ENCODE measurements at regions not wholly inside any gene's neighbourhood (a gene's known extent, or its start where the extent isn't known, plus 50 kb on each side); places are given as distances from the start of the nearest gene placed in this dataset.

DNA sequence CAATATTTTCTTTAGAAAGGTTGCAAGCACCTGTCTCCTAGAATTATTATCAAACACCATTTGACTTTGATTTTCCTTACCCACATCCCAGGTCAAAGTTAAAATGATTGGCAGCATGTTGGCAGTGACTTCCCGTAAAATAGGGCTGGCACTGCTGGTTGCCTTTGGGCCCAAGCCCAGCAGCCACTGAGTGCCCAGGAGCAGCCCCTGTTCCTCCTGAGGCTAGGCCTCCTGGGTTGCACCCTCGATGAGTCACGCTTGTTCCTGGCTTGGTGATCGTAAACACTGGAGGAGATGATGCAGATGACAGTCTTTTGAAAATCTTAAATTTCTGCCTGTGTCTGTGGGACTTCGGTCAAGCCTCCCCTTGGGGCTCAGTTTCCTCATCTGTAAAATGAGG is 290.0 kb downstream of the TLE3 start:
- H3K4me1 Mint-ChIP-seq = no peaks in the 10 kb centered on the region

DNA sequence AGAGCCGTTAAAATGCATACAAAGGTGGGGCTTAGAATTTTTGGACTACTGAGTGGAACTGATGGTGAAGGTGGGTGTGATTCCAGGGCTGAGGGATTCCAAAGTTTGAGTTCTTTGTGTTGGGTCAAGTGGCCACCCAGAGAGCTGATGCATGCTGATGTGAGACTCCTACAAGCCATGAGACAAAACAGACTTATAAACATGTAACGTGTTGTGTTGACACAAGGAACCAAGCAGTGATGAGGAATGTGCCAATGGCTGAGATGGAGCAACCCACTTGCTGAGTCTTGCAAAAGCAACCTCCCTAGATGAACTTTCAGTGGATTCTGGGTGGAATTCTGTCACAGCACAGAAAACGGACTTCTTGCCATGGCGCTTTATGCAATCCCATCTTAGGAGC is 289.0 kb downstream of the TLE3 start:
- TF ChIP-seq, protein P1, sequence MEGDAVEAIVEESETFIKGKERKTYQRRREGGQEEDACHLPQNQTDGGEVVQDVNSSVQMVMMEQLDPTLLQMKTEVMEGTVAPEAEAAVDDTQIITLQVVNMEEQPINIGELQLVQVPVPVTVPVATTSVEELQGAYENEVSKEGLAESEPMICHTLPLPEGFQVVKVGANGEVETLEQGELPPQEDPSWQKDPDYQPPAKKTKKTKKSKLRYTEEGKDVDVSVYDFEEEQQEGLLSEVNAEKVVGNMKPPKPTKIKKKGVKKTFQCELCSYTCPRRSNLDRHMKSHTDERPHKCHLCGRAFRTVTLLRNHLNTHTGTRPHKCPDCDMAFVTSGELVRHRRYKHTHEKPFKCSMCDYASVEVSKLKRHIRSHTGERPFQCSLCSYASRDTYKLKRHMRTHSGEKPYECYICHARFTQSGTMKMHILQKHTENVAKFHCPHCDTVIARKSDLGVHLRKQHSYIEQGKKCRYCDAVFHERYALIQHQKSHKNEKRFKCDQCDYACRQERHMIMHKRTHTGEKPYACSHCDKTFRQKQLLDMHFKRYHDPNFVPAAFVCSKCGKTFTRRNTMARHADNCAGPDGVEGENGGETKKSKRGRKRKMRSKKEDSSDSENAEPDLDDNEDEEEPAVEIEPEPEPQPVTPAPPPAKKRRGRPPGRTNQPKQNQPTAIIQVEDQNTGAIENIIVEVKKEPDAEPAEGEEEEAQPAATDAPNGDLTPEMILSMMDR (conservative IDR thresholded peaks at IDR 0.05) = no peak
- peaks cover 5% of the 10 kb centered on the region for H3K27me3 Mint-ChIP-seq (ENCODE audit: low read depth)

More for the DNA sequence above, 290.0 kb downstream of the TLE3 start:
- no peaks in the 10 kb centered on the region for H3K9me3 Mint-ChIP-seq
- H3K27ac Mint-ChIP-seq (ENCODE audit: unreplicated experiment) = no peak overlapping the region
- no peak for DNase-seq (ENCODE audit: low read depth, low spot score)
- H3K4me3 Mint-ChIP-seq = no peak overlapping the region
- TF ChIP-seq, protein P1 (conservative IDR thresholded peaks at IDR 0.05) = no peak
- H3K36me3 Mint-ChIP-seq (ENCODE audit: low read depth) = no peaks in the 10 kb centered on the region
- no peaks in the 10 kb centered on the region for H3K27me3 Mint-ChIP-seq (ENCODE audit: low read depth)

DNA sequence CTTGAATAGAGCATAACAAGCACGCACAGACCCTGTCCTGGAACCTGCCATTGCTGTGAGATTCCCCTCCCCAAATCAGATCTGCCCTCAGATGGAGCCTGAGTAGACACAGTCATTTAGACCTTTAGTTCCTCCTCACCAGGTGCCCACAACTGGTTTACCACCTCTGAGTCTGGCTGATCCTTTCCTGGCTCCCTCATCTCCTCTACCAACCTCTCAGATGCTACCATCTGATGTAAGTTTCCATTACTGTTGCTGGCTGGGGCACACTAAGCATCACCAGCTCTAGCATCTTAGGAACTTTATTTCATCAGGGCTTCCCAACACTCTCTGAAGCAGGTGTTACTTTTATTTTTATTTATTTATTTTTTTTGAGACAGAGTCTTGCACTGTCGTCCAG is 288.3 kb downstream of the TLE3 start:
- Mint-ChIP-seq H3K36me3 (ENCODE audit: low read depth) (no peaks in the 10 kb centered on the region), H3K9me3 (no peaks in the 10 kb centered on the region), H3K4me1 (no peaks in the 10 kb centered on the region), H3K27ac (ENCODE audit: unreplicated experiment) (no peak overlapping the region), H3K27me3 (ENCODE audit: low read depth) (peaks cover 7% of the 10 kb centered on the region), H3K4me3 (no peak overlapping the region)
- no peak for DNase-seq (ENCODE audit: low read depth, low spot score)
- TF ChIP-seq, protein P1 (conservative IDR thresholded peaks at IDR 0.05) = no peak

More for the DNA sequence above, 289.0 kb downstream of the TLE3 start:
- Mint-ChIP-seq H3K36me3 (ENCODE audit: low read depth) (no peaks in the 10 kb centered on the region), H3K9me3 (no peaks in the 10 kb centered on the region), H3K4me3 (no peak overlapping the region), H3K4me1 (no peaks in the 10 kb centered on the region), H3K27ac (ENCODE audit: unreplicated experiment) (no peak overlapping the region)
- no peak for DNase-seq (ENCODE audit: low read depth, low spot score)

DNA sequence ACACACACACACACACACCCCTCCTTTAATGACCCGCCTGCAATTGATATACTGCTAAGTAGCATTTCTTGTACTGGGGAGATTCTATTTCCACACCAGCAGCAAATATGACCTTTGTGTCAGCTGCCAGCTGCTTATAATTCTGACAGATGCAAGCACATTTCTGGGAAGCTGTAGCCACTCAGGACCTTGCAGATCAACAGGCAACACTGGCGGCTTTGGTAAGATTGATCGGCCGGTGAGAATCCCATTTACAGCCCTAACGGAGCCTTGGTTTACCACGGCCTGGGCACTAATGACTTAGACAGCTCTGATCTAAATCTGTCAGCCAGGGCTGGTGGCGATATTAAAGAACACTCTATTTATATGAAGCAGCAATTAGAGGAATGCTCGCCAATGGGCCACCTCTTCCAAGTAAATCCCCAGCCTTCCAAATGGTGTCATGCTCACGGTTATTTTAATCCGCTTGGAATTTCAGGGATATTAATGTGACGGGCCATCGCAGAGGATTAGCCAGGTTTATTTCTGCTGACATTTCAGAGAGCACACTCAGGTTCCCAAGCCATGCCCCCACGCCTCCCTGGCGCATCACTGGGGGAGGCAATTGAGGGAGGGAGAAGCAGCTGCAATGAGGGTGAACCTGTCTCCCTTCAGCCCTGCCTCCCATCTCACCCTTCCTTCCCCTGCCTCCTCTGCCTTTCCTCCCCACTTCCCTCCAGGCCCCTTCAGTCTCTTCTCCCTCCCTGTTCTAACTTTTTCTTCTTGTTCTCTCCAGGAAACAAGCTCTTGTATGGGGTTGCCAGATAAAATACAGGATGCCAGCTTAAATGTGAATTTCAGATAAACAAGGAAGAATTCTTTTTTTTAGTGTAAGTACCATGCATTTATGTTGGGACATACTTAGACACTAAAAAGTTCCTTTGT is 287.0 kb downstream of the TLE3 start:
- no peaks in the 10 kb centered on the region for H3K36me3 Mint-ChIP-seq (ENCODE audit: low read depth)
- TF ChIP-seq, protein P1 (conservative IDR thresholded peaks at IDR 0.05) = no peak
- DNase-seq (ENCODE audit: low read depth, low spot score) = no peak
- no peak overlapping the region for H3K4me3 Mint-ChIP-seq
- H3K27ac Mint-ChIP-seq (ENCODE audit: unreplicated experiment) = no peak overlapping the region
- H3K4me1 Mint-ChIP-seq = no peaks in the 10 kb centered on the region
- H3K9me3 Mint-ChIP-seq = no peaks in the 10 kb centered on the region
- H3K27me3 Mint-ChIP-seq (ENCODE audit: low read depth) = peaks cover 11% of the 10 kb centered on the region

DNA sequence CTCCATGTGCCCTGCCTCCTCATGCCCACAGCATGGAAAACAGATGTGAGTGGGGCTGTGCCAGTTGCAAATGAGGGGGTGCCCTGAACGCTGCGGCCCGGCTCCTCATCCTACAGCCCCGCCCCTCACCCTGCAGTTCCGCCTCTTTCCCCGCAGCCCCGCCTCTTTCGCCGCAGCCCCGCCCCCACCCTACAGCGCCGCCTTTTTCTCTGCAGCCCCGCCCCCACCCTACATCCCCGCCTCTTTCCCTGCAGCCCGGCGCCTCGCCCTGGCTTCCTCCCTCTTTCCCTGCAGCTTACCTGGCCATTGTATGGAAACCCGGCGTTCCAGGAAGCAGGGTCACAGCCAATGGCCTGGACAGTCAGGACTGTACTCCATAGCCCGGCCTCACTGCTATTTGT is 284.9 kb downstream of the TLE3 start:
- H3K4me1 Mint-ChIP-seq = no peaks in the 10 kb centered on the region
- no peak overlapping the region for H3K27ac Mint-ChIP-seq (ENCODE audit: unreplicated experiment)
- H3K36me3 Mint-ChIP-seq (ENCODE audit: low read depth) = no peaks in the 10 kb centered on the region
- DNase-seq (ENCODE audit: low read depth, low spot score) = no peak
- no peaks in the 10 kb centered on the region for H3K9me3 Mint-ChIP-seq
- peaks cover 11% of the 10 kb centered on the region for H3K27me3 Mint-ChIP-seq (ENCODE audit: low read depth)
- TF ChIP-seq, protein P1 (conservative IDR thresholded peaks at IDR 0.05) = no peak
- H3K4me3 Mint-ChIP-seq = no peak overlapping the region
